Transverse colon (tissue), 4 donors: ENCODE measurements at regions not wholly inside any gene's neighbourhood (a gene's known extent, or its start where the extent isn't known, plus 50 kb on each side); places are given as distances from the start of the nearest gene placed in this dataset.

Experiments used
- DNase-seq: peaks from one replicate; pipeline ENCODE4 v3.0.0-alpha.2; 2019
- H3K27ac ChIP-seq, 4 donors: fragments of 200-600 bp; sonication (generic); 2 replicates each; pipeline ENCODE4 v1.5.1; 2016 to 2018; ENCODE audit warnings: inconsistent platforms in 4 of 4
- H3K27me3 ChIP-seq: fragments of 200-600 bp; sonication (generic); 2 replicates; pipeline ENCODE4 v1.5.1; 2017; ENCODE audit warnings: inconsistent platforms
- H3K36me3 ChIP-seq, 4 donors: fragments of 200-600 bp; sonication (generic); 2 replicates each; pipeline ENCODE4 v1.5.1; 2017 to 2019; ENCODE audit warnings: inconsistent platforms in 4 of 4
- H3K4me1 ChIP-seq, 4 donors: fragments of 200-600 bp; sonication (generic); 2 replicates each; pipeline ENCODE4 v1.5.1; 2017 to 2020; ENCODE audit warnings: inconsistent platforms in 4 of 4
- H3K4me3 ChIP-seq, 4 donors: fragments of 200-600 bp; sonication (generic); 1 replicate in 1 of 4; 2 replicates in 3 of 4; pipeline versions ENCODE4 v1.5.1 to v1.6.1; 2017 to 2019; ENCODE audit warnings: inconsistent platforms in 4 of 4
- H3K9me3 ChIP-seq, 2 donors: fragments of 200-600 bp; sonication (generic); 2 replicates each; pipeline ENCODE4 v1.5.1; 2017 to 2019; ENCODE audit warnings: inconsistent platforms in 2 of 2
- CTCF ChIP-seq, 5 experiments: fragments of 200-600 bp in 3 of 5; fragments of 450-650 bp in 2 of 5; sonication (generic) in 3 of 5; IDR thresholded peaks; 1 replicate in 2 of 5; 2 replicates in 3 of 5; pipeline ENCODE4 v1.5.1; 2016 to 2017; ENCODE audit warnings: antibody characterized with exemption in 5 of 5, inconsistent platforms in 3 of 5, mild to moderate bottlenecking in 2 of 5, moderate library complexity in 1 of 5
- EP300 ChIP-seq: sonication (generic); formaldehyde crosslinking; IDR thresholded peaks from one replicate; pipeline ENCODE4 v1.6.1; 2017; ENCODE audit warnings: antibody characterized with exemption, low read depth
- POLR2A ChIP-seq: fragments of 450-650 bp; IDR thresholded peaks from one replicate; pipeline ENCODE4 v1.6.1; 2016; ENCODE audit warnings: antibody characterized with exemption, mild to moderate bottlenecking, moderate library complexity
- POLR2AphosphoS5 ChIP-seq, 3 donors: sonication (generic); formaldehyde crosslinking; IDR thresholded peaks; one replicate each; pipeline ENCODE4 v1.6.1; 2016; ENCODE audit warnings: antibody characterized with exemption in 3 of 3
- WGBS, 2 donors: methylation state at CpG; one replicate each; pipeline ENCODE4 v1.1.5; 2018; ENCODE audit warnings: low coverage in 1 of 2; 5-methylcytosine and 5-hydroxymethylcytosine counted together
- in situ Hi-C, 4 donors: fragments of 200-750 bp; cut with MboI; loops; one replicate each; pipeline versions ENCODE4 v1.15.0 to v1.15.1; 2017; ENCODE audit warnings: low sequenced_read_pairs in 3 of 4, low pct_ligation_motif_present in 1 of 4, low pct_unique_long_range_greater_than_20kb in 1 of 4
- intact Hi-C: fragments of 100-400 bp; cut with DNase I; formaldehyde crosslinking; loops from one replicate; pipeline ENCODE4 v1.15.1; 2023; ENCODE audit warnings: low total_unique reads

DNA sequence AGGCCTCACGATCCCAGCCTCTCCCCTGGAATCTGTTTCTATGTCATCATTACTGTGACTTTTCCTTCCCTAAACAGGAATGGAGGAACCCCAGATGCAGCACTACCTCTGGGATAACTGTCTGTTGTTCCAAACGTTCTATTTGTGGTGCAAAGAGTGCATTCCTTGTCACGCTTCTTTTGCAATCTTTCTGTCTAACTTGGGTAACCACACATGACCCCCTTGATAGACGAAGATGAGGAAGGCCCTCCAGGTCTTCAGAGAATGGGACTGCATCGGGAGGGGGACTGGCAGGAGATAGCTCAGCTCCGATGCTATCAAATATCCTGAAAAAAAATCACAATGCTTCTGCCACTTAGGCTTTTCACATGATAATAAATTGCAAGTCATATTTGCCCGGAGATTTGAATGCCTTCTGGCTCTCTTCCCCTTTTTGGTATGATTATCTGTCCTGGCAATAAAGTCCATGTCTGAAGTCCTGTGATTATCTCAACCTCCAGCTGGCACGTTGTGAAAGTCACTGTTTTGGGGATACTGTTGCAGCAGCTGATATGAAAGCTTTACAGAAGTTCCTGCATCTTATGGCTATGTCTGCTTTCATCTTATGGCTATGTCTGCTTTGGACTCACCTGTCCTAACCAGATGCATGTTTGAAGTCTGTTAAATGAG lies 148.7 kb upstream of the LMO4 start:
- in situ Hi-C loops = no loop called here
- 52 to 65% methylated on average over 5 to 8 of the region's 8 CpGs for WGBS, 2 donors
- Histone ChIP-seq H3K4me1 (no peaks in the 10 kb centered on the region), H3K27ac (no peak overlapping the region), H3K4me3 (no peak overlapping the region), H3K27me3 (no peaks in the 10 kb centered on the region), H3K9me3 (no peaks in the 10 kb centered on the region), H3K36me3 (no peaks in the 10 kb centered on the region)
- TF ChIP-seq CTCF (IDR thresholded peaks at IDR 0.05) (no peak), EP300 (no peak), POLR2AphosphoS5 (IDR thresholded peaks at IDR 0.05) (no peak), POLR2A (no peak)
- intact Hi-C loops = no loop called here
- no peak for DNase-seq

DNA sequence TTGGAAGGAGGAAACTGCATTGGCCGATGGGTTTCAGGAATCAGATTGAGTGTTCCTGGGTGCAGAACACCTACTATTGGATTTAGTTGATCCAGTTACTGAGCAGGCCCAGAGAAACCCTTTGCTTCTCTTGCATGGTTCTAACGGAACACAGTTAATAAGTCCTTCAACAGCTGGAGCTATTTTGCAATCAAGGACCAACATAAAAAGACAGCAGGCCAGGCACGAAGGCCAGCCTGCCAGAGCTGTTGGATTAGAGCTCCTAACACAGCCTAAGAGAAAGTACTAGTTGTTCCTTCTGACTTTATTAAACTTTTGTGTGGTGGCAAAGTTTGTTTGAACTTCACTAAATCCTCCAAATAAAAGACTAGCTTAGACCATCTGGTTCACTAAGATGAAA lies 148.0 kb upstream of the LMO4 start:
- intact Hi-C loops = no loop called here
- no peak for TF ChIP-seq EP300
- no peak for TF ChIP-seq POLR2A
- no peak for TF ChIP-seq POLR2AphosphoS5 (IDR thresholded peaks at IDR 0.05)
- no peak for TF ChIP-seq CTCF (IDR thresholded peaks at IDR 0.05)
- Histone ChIP-seq H3K9me3 (no peaks in the 10 kb centered on the region), H3K27me3 (no peaks in the 10 kb centered on the region), H3K4me1 (no peaks in the 10 kb centered on the region), H3K27ac (no peak overlapping the region), H3K36me3 (no peaks in the 10 kb centered on the region), H3K4me3 (no peak overlapping the region)
- in situ Hi-C loops = no loop called here
- WGBS, 2 donors = 72% methylated on average over 3 of the region's 3 CpGs; no CpG with 5 or more reads in 1 of the 2 donors
- no peak for DNase-seq

DNA sequence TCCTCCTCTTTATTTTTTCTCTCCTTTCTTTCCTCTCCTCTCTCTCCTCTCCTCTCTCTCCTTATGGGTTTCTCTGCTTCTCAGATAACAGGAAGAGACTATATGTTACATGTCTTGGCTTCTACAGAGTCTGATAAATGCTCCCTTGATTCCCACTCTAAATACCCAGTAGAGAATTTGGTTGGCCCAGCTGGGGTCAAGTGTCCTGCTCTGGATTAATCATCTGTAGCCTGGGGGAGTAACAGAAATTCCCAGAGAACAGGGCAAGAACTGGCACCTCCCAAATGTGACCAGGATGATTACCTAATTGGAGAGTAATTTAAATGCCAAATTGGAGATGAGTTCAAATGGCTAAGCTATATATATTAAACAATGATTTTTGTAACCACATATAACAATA lies 146.1 kb upstream of the LMO4 start:
- H3K4me3 ChIP-seq = no peak overlapping the region
- in situ Hi-C loops = no loop called here
- no peaks in the 10 kb centered on the region for H3K36me3 ChIP-seq
- TF ChIP-seq CTCF (IDR thresholded peaks at IDR 0.05) (no peak), POLR2A (no peak), POLR2AphosphoS5 (IDR thresholded peaks at IDR 0.05) (no peak), EP300 (no peak)
- intact Hi-C loops = no loop called here
- no peaks in the 10 kb centered on the region for H3K27me3 ChIP-seq
- no peak for DNase-seq
- no peaks in the 10 kb centered on the region for H3K9me3 ChIP-seq
- no peaks in the 10 kb centered on the region for H3K4me1 ChIP-seq
- H3K27ac ChIP-seq = no peak overlapping the region

GRCh38 chr1:87185077-87185476 lies 143.6 kb upstream of the LMO4 start:
- TF ChIP-seq POLR2A = no peak
- no peak for TF ChIP-seq EP300
- TF ChIP-seq POLR2AphosphoS5 (IDR thresholded peaks at IDR 0.05) = no peak
- TF ChIP-seq CTCF (IDR thresholded peaks at IDR 0.05) = no peak
- intact Hi-C loops = no loop called here

More at GRCh38 chr1:87185077-87185476, 143.6 kb upstream of the LMO4 start:
- WGBS, 2 donors = 83 to 90% methylated on average over 4 of the region's 4 CpGs
- H3K9me3 ChIP-seq = no peaks in the 10 kb centered on the region
- H3K27me3 ChIP-seq = no peaks in the 10 kb centered on the region
- no peak overlapping the region for H3K27ac ChIP-seq
- H3K4me1 ChIP-seq = no peaks in the 10 kb centered on the region
- in situ Hi-C loops = no loop called here
- DNase-seq = no peak
- H3K36me3 ChIP-seq = no peaks in the 10 kb centered on the region
- H3K4me3 ChIP-seq = no peak overlapping the region
